Vagina (tissue), 2 donors: ENCODE measurements at regions not wholly inside any gene's neighbourhood (a gene's known extent, or its start where the extent isn't known, plus 50 kb on each side); places are given as distances from the start of the nearest gene placed in this dataset.

Experiments used
- DNase-seq, 2 donors: peaks; one replicate each; pipeline ENCODE4 v3.0.0-alpha.2; 2017; ENCODE audit errors: extremely low spot score in 2 of 2
- H3K27ac ChIP-seq: fragments of 200-600 bp; sonication (generic); one replicate; pipeline ENCODE4 v1.5.1; 2019
- H3K27me3 ChIP-seq: fragments of 200-600 bp; sonication (generic); one replicate; pipeline ENCODE4 v1.5.1; 2019
- H3K36me3 ChIP-seq, 2 donors: fragments of 200-600 bp; sonication (generic); one replicate each; pipeline ENCODE4 v1.5.1; 2017 to 2019
- H3K4me1 ChIP-seq: fragments of 200-600 bp; sonication (generic); one replicate; pipeline ENCODE4 v1.5.1; 2019
- H3K4me3 ChIP-seq, 2 donors: fragments of 200-600 bp; sonication (generic); 1 replicate in 1 of 2; 2 replicates in 1 of 2; pipeline ENCODE4 v1.5.1; 2016 to 2019
- H3K9me3 ChIP-seq: fragments of 200-600 bp; sonication (generic); one replicate; pipeline ENCODE4 v1.5.1; 2019
- POLR2A ChIP-seq, 2 donors: fragments of 450-650 bp; IDR thresholded peaks; one replicate each; pipeline ENCODE4 v1.6.1; 2017; ENCODE audit warnings: antibody characterized with exemption in 2 of 2, mild to moderate bottlenecking in 2 of 2, moderate library complexity in 2 of 2
- POLR2AphosphoS5 ChIP-seq, 2 donors: sonication (generic); formaldehyde crosslinking; IDR thresholded peaks; one replicate each; pipeline ENCODE4 v1.9.0; 2017; ENCODE audit warnings: antibody characterized with exemption in 2 of 2, mild to moderate bottlenecking in 2 of 2, low read depth in 1 of 2; ENCODE audit not compliant: insufficient read depth in 1 of 2
- intact Hi-C: fragments of 100-400 bp; cut with DNase I; formaldehyde crosslinking; loops from one replicate; pipeline ENCODE4 v1.15.1; 2023
- TF ChIP-seq, protein P1 (sequence below), 3 experiments: fragments of 450-650 bp in 2 of 3; fragments of 200-600 bp in 1 of 3; sonication (generic) in 1 of 3; IDR thresholded peaks; one replicate each; pipeline ENCODE4 v1.5.1; 2017 to 2019; ENCODE audit warnings: antibody characterized with exemption in 3 of 3, mild to moderate bottlenecking in 2 of 3, moderate library complexity in 2 of 3

DNA sequence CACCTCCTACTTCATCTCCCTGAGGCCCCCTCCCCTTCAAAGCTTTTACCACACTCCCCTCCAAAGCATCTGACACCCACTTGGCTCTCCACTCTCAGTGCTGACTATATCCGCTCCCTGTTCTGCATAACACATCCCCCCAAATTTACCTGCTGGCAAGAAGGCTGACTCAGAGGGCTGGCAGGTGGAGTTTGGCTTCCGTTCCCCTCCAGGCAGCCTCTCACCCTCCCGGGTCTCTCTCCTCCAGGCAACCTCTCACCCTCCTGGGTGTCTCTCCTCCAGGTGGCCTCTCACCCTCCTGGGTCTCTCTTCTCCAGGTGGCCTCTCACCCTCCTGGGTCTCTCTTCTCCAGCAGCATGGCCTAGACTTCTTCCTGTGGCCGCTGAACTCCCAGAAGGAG lies 562.1 kb downstream of the NPHP4 start:
- intact Hi-C loops: no loop called here
- Histone ChIP-seq H3K4me3 (no peak overlapping the region), H3K9me3 (no peaks in the 10 kb centered on the region), H3K4me1 (no peaks in the 10 kb centered on the region), H3K36me3 (no peaks in the 10 kb centered on the region), H3K27ac (no peak overlapping the region), H3K27me3 (peaks cover 4% of the 10 kb centered on the region)
- TF ChIP-seq, protein P1, sequence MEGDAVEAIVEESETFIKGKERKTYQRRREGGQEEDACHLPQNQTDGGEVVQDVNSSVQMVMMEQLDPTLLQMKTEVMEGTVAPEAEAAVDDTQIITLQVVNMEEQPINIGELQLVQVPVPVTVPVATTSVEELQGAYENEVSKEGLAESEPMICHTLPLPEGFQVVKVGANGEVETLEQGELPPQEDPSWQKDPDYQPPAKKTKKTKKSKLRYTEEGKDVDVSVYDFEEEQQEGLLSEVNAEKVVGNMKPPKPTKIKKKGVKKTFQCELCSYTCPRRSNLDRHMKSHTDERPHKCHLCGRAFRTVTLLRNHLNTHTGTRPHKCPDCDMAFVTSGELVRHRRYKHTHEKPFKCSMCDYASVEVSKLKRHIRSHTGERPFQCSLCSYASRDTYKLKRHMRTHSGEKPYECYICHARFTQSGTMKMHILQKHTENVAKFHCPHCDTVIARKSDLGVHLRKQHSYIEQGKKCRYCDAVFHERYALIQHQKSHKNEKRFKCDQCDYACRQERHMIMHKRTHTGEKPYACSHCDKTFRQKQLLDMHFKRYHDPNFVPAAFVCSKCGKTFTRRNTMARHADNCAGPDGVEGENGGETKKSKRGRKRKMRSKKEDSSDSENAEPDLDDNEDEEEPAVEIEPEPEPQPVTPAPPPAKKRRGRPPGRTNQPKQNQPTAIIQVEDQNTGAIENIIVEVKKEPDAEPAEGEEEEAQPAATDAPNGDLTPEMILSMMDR (IDR thresholded peaks at IDR 0.05): no peak
- TF ChIP-seq POLR2A (IDR thresholded peaks at IDR 0.05): no peak
- TF ChIP-seq POLR2AphosphoS5 (IDR thresholded peaks at IDR 0.05; ENCODE audit: insufficient read depth in 1 of 2, low read depth in 1 of 2): no peak
- DNase-seq: no peak

DNA sequence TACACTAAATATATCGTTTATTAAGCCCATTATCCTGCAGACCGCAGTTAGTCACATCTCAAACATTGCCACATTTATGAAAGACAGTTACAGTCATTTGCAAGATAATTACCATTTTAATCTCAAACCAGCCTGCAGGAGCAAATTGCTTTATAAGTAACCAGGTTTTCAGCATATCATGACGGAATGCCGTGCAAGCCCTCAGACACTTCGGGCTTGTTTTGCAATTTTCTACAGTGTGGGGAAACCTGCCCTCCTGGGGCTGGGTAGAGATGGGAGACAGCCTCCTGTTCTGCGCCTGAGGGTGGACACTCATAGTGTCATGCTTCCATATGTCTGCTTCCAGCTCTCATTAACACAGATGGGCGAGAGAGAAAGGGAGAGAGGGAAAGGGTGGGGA lies 563.9 kb downstream of the NPHP4 start:
- no peak for DNase-seq
- Histone ChIP-seq H3K4me1 (no peaks in the 10 kb centered on the region), H3K27me3 (peaks cover 4% of the 10 kb centered on the region), H3K9me3 (no peaks in the 10 kb centered on the region), H3K36me3 (no peaks in the 10 kb centered on the region), H3K27ac (no peak overlapping the region), H3K4me3 (no peak overlapping the region)
- TF ChIP-seq, protein P1 (IDR thresholded peaks at IDR 0.05): no peak
- TF ChIP-seq POLR2A (IDR thresholded peaks at IDR 0.05) (no peak), POLR2AphosphoS5 (IDR thresholded peaks at IDR 0.05; ENCODE audit: insufficient read depth in 1 of 2, low read depth in 1 of 2) (no peak)
- intact Hi-C loops: no loop called here

DNA sequence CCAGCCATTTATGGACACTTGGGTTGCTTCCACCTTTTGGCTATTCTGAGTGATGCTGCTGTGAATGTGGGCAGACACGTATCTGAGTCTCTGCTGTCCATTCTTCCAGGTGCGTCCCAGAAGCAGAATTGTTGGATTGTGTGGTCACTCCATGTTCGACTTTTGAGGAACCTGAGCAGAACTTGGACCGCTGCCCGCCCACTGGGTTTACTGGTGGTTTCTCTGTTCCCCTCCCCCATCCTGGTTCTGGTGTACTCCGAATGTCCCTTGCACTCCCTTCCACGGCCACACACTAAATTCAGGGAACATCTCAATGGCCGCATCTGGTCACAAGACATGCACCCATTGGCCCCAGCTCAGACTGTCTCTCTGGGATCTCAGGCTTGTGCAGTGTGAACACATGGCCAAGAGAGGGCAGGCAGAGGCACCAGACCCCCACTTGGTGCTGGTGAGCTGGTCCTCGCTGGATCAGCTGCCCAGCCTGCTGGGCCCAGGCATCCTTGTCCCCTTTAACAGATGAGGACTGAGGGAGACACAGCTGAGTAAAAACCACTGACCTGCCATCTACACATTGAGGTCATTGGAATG lies 565.1 kb downstream of the NPHP4 start:
- H3K36me3 ChIP-seq: no peaks in the 10 kb centered on the region
- H3K4me3 ChIP-seq: no peak overlapping the region
- no peak for DNase-seq
- no peaks in the 10 kb centered on the region for H3K4me1 ChIP-seq
- no peaks in the 10 kb centered on the region for H3K9me3 ChIP-seq
- TF ChIP-seq POLR2AphosphoS5 (IDR thresholded peaks at IDR 0.05; ENCODE audit: insufficient read depth in 1 of 2, low read depth in 1 of 2) (no peak), POLR2A (IDR thresholded peaks at IDR 0.05) (no peak)
- TF ChIP-seq, protein P1 (IDR thresholded peaks at IDR 0.05): no peak
- H3K27ac ChIP-seq: no peak overlapping the region
- intact Hi-C loops: no loop called here
- peaks cover 4% of the 10 kb centered on the region for H3K27me3 ChIP-seq

DNA sequence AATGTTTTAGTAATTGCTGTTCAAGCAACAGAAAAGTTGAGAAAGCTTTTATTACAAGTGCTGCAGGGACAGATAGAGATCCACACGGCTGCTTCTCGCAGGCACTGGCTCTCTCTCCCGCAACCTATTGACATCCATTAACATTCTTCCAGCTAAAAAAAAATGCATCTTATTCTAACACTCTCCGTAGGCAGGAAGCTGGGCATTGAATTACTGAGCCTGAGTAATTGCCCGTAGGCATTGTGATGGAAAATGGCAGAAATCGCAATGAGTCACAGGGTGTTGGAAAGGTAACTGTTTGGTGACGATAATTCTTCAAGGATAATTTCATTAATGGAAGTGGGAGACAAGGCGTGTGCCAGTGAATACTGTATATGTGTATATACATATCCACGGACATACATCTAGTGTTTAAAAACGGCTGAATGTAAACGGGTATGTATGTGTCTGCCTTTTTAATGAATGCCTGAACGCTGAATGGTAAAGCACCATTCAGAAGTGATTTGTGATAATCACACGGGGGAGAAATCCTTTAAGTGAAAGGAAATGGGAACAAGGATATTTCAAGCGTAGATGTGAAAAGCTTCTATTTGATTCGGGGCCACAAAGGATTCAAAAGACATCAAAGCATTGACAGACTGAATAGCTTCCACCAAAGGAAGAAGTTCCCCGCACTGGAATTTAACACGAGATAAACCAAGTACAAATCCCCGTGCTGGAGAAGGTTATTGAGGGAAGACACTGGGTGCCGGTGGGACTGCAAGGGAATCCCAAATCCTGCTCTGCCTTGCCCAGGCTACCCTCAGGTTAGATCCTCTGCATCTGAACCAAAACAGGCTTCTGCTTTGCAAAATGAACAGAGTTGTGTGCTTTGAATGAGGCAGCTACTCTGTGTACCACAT lies 567.2 kb downstream of the NPHP4 start:
- H3K4me1 ChIP-seq: no peaks in the 10 kb centered on the region
- no peak for DNase-seq

More for the DNA sequence above, 567.2 kb downstream of the NPHP4 start:
- peaks cover 4% of the 10 kb centered on the region for H3K27me3 ChIP-seq
- intact Hi-C loops: no loop called here
- H3K36me3 ChIP-seq: no peaks in the 10 kb centered on the region
- TF ChIP-seq POLR2A (IDR thresholded peaks at IDR 0.05): no peak
- no peak for TF ChIP-seq POLR2AphosphoS5 (IDR thresholded peaks at IDR 0.05; ENCODE audit: insufficient read depth in 1 of 2, low read depth in 1 of 2)
- TF ChIP-seq, protein P1 (IDR thresholded peaks at IDR 0.05): no peak
- H3K4me3 ChIP-seq: no peak overlapping the region
- H3K9me3 ChIP-seq: no peaks in the 10 kb centered on the region
- no peak overlapping the region for H3K27ac ChIP-seq
